Endothelial cell of umbilical vein (primary cell): ENCODE measurements at regions not wholly inside any gene's neighbourhood (a gene's known extent, or its start where the extent isn't known, plus 50 kb on each side); places are given as distances from the start of the nearest gene placed in this dataset.

Experiments
- BruUV-seq: library from RNA; stranded (reverse); fragments of 400-500 nt; replicated peaks from 2 replicates; lab custom pipeline; 2021; lab: Mats Ljungman, UMichigan
- CTCF ChIA-PET: fragments of 300-600, 350-600 bp; sonication (Branson Sonifier 250); formaldehyde crosslinking; loops from one replicate; lab custom pipeline; 2021; ENCODE audit warnings: antibody characterized with exemption, inconsistent platforms; lab: Charles Lee
- POLR2A ChIA-PET: fragments of 300-600, 350-600 bp; sonication (Branson Sonifier 250); formaldehyde crosslinking; loops from one replicate; lab custom pipeline; 2021; ENCODE audit warnings: antibody characterized with exemption, inconsistent platforms; lab: Charles Lee
- DNase-seq: peaks from one replicate; pipeline ENCODE4 v3.0.0-alpha.2; 2011; ENCODE audit warnings: low read depth, low spot score
- FAIRE-seq: peaks from 2 replicates; lab custom pipeline; 2011; peaks lifted over from hg19 to GRCh38; lab: Jason Lieb, UNC
- H2AFZ ChIP-seq: 2 replicates; pipeline ENCODE4 v1.6.0; 2012; ENCODE audit warnings: low read depth, low read length, control low read depth, inconsistent platforms
- H3K27ac ChIP-seq: 2 replicates; pipeline ENCODE4 v1.5.1; 2011; ENCODE audit warnings: low read depth, mild to moderate bottlenecking, control low read depth, low read length, moderate library complexity; ENCODE audit not compliant: insufficient read depth
- H3K27me3 ChIP-seq, 2 experiments: 2 replicates each; pipeline versions ENCODE4 v1.6.0 to v1.6.1; 2011; ENCODE audit warnings: low read length in 2 of 2, mixed read lengths in 1 of 2; ENCODE audit not compliant: control insufficient read depth in 2 of 2, insufficient read depth in 2 of 2
- H3K36me3 ChIP-seq, 2 experiments: 2 replicates in 1 of 2; 3 replicates in 1 of 2; pipeline ENCODE4 v1.5.1; 2011; ENCODE audit warnings: low read length in 2 of 2, mild to moderate bottlenecking in 1 of 2, moderate library complexity in 1 of 2; ENCODE audit not compliant: control insufficient read depth in 2 of 2, insufficient read depth in 2 of 2; ENCODE audit errors: extremely low read depth in 1 of 2
- H3K4me1 ChIP-seq: 3 replicates; pipeline ENCODE4 v1.5.1; 2011; ENCODE audit warnings: mild to moderate bottlenecking, low read length; ENCODE audit not compliant: control insufficient read depth, insufficient read depth; ENCODE audit errors: extremely low read depth
- H3K4me2 ChIP-seq: 2 replicates; pipeline ENCODE4 v1.6.1; 2011; ENCODE audit warnings: low read length, control low read depth, mixed read lengths; ENCODE audit not compliant: insufficient read depth
- H3K4me3 ChIP-seq, 3 experiments: fragments of 200-600 bp in 1 of 3; sonication (generic), shearing (Covaris generic) in 1 of 3; replicated peaks in 1 of 3; 2 replicates each; pipeline ENCODE4 v1.5.1; 2011 to 2016; ENCODE audit warnings: control low read depth in 3 of 3, low read length in 3 of 3, mild to moderate bottlenecking in 2 of 3, inconsistent platforms in 1 of 3, low read depth in 1 of 3, moderate library complexity in 1 of 3; ENCODE audit not compliant: insufficient read depth in 1 of 3
- H3K79me2 ChIP-seq: 2 replicates; pipeline ENCODE4 v1.6.0; 2012; ENCODE audit warnings: low read length, inconsistent platforms; ENCODE audit not compliant: control insufficient read depth, insufficient read depth
- H3K9ac ChIP-seq: replicated peaks from 2 replicates; pipeline ENCODE3; 2011; ENCODE audit warnings: low read length, control low read depth; ENCODE audit not compliant: insufficient read depth; ENCODE audit errors: extremely low read depth
- H3K9me1 ChIP-seq: replicated peaks from 3 replicates; pipeline ENCODE4 v1.6.0; 2011; ENCODE audit warnings: mild to moderate bottlenecking, low read length; ENCODE audit not compliant: control insufficient read depth, insufficient read depth; ENCODE audit errors: extremely low read depth
- H3K9me3 ChIP-seq: replicated peaks from 2 replicates; pipeline ENCODE4 v1.5.1; 2012; ENCODE audit warnings: low read length, inconsistent platforms; ENCODE audit not compliant: control insufficient read depth, insufficient read depth
- H4K20me1 ChIP-seq: replicated peaks from 2 replicates; pipeline ENCODE3; 2011; ENCODE audit warnings: mild to moderate bottlenecking, low read length; ENCODE audit not compliant: control insufficient read depth, insufficient read depth; ENCODE audit errors: extremely low read depth
- CTCF ChIP-seq, 2 donors: IDR thresholded peaks; 1 replicate in 1 of 2; 2 replicates in 1 of 2; pipeline ENCODE4 v1.5.1; 2011; ENCODE audit warnings: low read length in 2 of 2, mild to moderate bottlenecking in 2 of 2, moderate library complexity in 2 of 2, control low read depth in 1 of 2, inconsistent platforms in 1 of 2, low read depth in 1 of 2; ENCODE audit not compliant: insufficient read depth in 1 of 2; ENCODE audit errors: extremely low read depth in 1 of 2
- EZH2 ChIP-seq: IDR thresholded peaks from 2 replicates; pipeline ENCODE4 v1.6.1; 2012; ENCODE audit warnings: borderline replicate concordance, low read depth, mild to moderate bottlenecking, moderate library complexity, low read length, inconsistent platforms; ENCODE audit not compliant: severe bottlenecking
- FOS ChIP-seq: IDR thresholded peaks from 2 replicates; pipeline ENCODE4 v1.6.1; 2011; ENCODE audit warnings: mild to moderate bottlenecking, low read length, moderate library complexity, borderline replicate concordance; ENCODE audit not compliant: insufficient read depth
- GATA2 ChIP-seq: IDR thresholded peaks from 2 replicates; pipeline ENCODE4 v1.7.0; 2011; ENCODE audit warnings: low read depth, mild to moderate bottlenecking, moderate library complexity, mixed read lengths, low read length; ENCODE audit not compliant: insufficient read length, insufficient read depth
- JUN ChIP-seq: IDR thresholded peaks from 2 replicates; pipeline ENCODE4 v1.6.1; 2011; ENCODE audit warnings: borderline replicate concordance, low read depth; ENCODE audit not compliant: insufficient read length, insufficient read depth
- MAX ChIP-seq: IDR thresholded peaks from 2 replicates; pipeline ENCODE4 v1.6.1; 2011; ENCODE audit not compliant: insufficient read depth, insufficient read length
- MYC ChIP-seq: IDR thresholded peaks from one replicate; pipeline ENCODE4 v1.6.1; 2011; ENCODE audit warnings: mild to moderate bottlenecking, low read depth, low read length
- POLR2A ChIP-seq: IDR thresholded peaks from 2 replicates; pipeline ENCODE4 v1.6.1; 2012; ENCODE audit warnings: low read depth, mild to moderate bottlenecking, control low read depth, low read length
- POLR2AphosphoS5 ChIP-seq: IDR thresholded peaks from 2 replicates; pipeline ENCODE4 v1.6.1; 2012; ENCODE audit warnings: low read depth, mild to moderate bottlenecking, control low read depth, low read length, moderate library complexity; ENCODE audit not compliant: insufficient read depth
- dilution Hi-C: fragments of 300-500 bp; cut with MboI; formaldehyde crosslinking; loops from one replicate; pipeline ENCODE4 v1.15.0; 2019; ENCODE audit warnings: low sequenced_read_pairs; ENCODE audit not compliant: extremely low pct_ligation_motif_present
- intact Hi-C: fragments of 100-400 bp; cut with micrococcal nuclease; formaldehyde crosslinking; loops from one replicate; pipeline ENCODE4 v1.10.0; 2022

DNA sequence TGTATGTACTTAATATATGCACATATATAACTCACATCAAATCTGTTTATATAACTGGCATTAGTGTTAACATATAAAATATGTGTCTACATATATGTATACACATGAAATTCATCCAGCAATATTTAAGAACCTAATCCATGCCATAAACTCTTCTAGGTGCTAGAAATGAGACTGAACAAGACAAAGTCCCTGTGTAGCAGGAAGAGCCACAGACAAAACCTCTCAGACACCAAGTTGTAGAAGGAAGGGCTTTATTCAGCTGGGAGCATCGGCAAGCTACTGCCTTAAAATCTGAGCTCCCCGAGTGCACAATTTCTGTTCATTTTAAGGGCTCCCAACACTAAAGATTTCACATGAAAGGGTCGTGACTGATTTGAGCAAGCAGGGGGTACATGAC lies 52.5 kb downstream of the CRPPA start:
- intact Hi-C loops (no loop called here), dilution Hi-C loops (no loop called here)
- Histone ChIP-seq H3K4me3 (no peak overlapping the region), H3K79me2 (no peaks in the 10 kb centered on the region), H4K20me1 (no peaks in the 10 kb centered on the region), H3K36me3 (no peaks in the 10 kb centered on the region), H2AFZ (no peak overlapping the region), H3K4me2 (no peak overlapping the region), H3K4me1 (no peaks in the 10 kb centered on the region), H3K9ac (no peak overlapping the region), H3K9me1 (no peaks in the 10 kb centered on the region), H3K27ac (no peak overlapping the region), H3K9me3 (no peaks in the 10 kb centered on the region), H3K27me3 (no peaks in the 10 kb centered on the region)
- POLR2A ChIA-PET, result no interaction called here
- no peak for FAIRE-seq
- CTCF ChIA-PET, result no interaction called here
- BruUV-seq, result no TSS peak
- TF ChIP-seq GATA2, result no peak
- no peak for TF ChIP-seq FOS
- no peak for TF ChIP-seq EZH2
- no peak for TF ChIP-seq POLR2A
- no peak for TF ChIP-seq POLR2AphosphoS5
- TF ChIP-seq JUN, result no peak
- no peak for TF ChIP-seq MAX
- TF ChIP-seq MYC, result no peak
- no peak for TF ChIP-seq CTCF (IDR thresholded peaks at IDR 0.05; ENCODE audit: extremely low read depth in 1 of 2, insufficient read depth in 1 of 2, low read depth in 1 of 2, low read length in 2 of 2)
- no peak for DNase-seq
